SK-N-SH (cell line): ENCODE measurements at regions not wholly inside any gene's neighbourhood (a gene's known extent, or its start where the extent isn't known, plus 50 kb on each side); places are given as distances from the start of the nearest gene placed in this dataset.

Experiments used
- CTCF ChIA-PET: fragments of 300-600, 350-600 bp; formaldehyde crosslinking; extraction: SDS; loops from one replicate; lab custom pipeline; 2021; lab: Yijun Ruan, JAX
- POLR2A ChIA-PET: fragments of 350-600 bp; sonication (Branson Sonifier 250); formaldehyde crosslinking; extraction: SDS; loops from one replicate; lab custom pipeline; 2020; ENCODE audit warnings: antibody characterized with exemption, inconsistent platforms; lab: Yijun Ruan, JAX
- DNase-seq: peaks from one replicate; pipeline ENCODE4 v3.0.0; 2012
- H2AFZ ChIP-seq: fragments of 200-600 bp; sonication (generic); 2 replicates; pipeline ENCODE4 v1.8.1; 2016; ENCODE audit warnings: antibody characterized with exemption, mild to moderate bottlenecking, low read depth
- H3F3A ChIP-seq: fragments of 200-600 bp; sonication (generic); replicated peaks from 2 replicates; pipeline ENCODE3; 2016; ENCODE audit warnings: antibody characterized with exemption, mild to moderate bottlenecking; ENCODE audit not compliant: insufficient read depth
- H3K27ac ChIP-seq, 2 experiments: fragments of 200-500 bp in 1 of 2; fragments of 200-600 bp in 1 of 2; sonication (Bioruptor generic) in 1 of 2; sonication (generic), shearing (Covaris generic) in 1 of 2; 2 replicates each; pipeline versions ENCODE4 v1.5.1 to v1.6.1; 2014 to 2016; ENCODE audit warnings: low read depth in 2 of 2, inconsistent platforms in 1 of 2, low read length in 1 of 2, mild to moderate bottlenecking in 1 of 2, mixed read lengths in 1 of 2
- H3K27me3 ChIP-seq: fragments of 200-600 bp; sonication (generic), shearing (Covaris generic); 2 replicates; pipeline ENCODE4 v1.6.1; 2016; ENCODE audit warnings: mixed run types; ENCODE audit not compliant: insufficient read depth
- H3K36me3 ChIP-seq, 2 experiments: fragments of 200-500 bp in 1 of 2; fragments of 200-600 bp in 1 of 2; sonication (Bioruptor generic) in 1 of 2; sonication (generic) in 1 of 2; replicated peaks in 1 of 2; 2 replicates each; pipeline versions ENCODE3 to v1.5.1; 2014 to 2016; ENCODE audit warnings: low read length in 1 of 2, mild to moderate bottlenecking in 1 of 2; ENCODE audit not compliant: insufficient read depth in 2 of 2, control insufficient read depth in 1 of 2
- H3K4me1 ChIP-seq, 2 experiments: fragments of 200-500 bp in 1 of 2; fragments of 200-600 bp in 1 of 2; sonication (Bioruptor generic) in 1 of 2; sonication (generic), shearing (Covaris generic) in 1 of 2; 2 replicates each; pipeline versions ENCODE4 v1.5.1 to v1.6.1; 2014 to 2016; ENCODE audit warnings: low read depth in 1 of 2, low read length in 1 of 2, mixed run types in 1 of 2; ENCODE audit not compliant: insufficient read depth in 2 of 2, control insufficient read depth in 1 of 2
- H3K4me2 ChIP-seq: fragments of 200-600 bp; sonication (generic), shearing (Covaris generic); 2 replicates; pipeline ENCODE4 v1.6.1; 2017; ENCODE audit warnings: mixed run types
- H3K4me3 ChIP-seq, 2 experiments: fragments of 200-500 bp in 1 of 2; fragments of 200-600 bp in 1 of 2; sonication (Bioruptor generic) in 1 of 2; sonication (generic), shearing (Covaris generic) in 1 of 2; 2 replicates each; pipeline versions ENCODE4 v1.5.1 to v1.8.1; 2014 to 2016; ENCODE audit warnings: low read depth in 2 of 2, inconsistent platforms in 1 of 2, low read length in 1 of 2, mild to moderate bottlenecking in 1 of 2, mixed read lengths in 1 of 2, moderate library complexity in 1 of 2
- H3K79me2 ChIP-seq: fragments of 200-600 bp; sonication (generic); 2 replicates; pipeline ENCODE4 v1.8.1; 2017; ENCODE audit warnings: mild to moderate bottlenecking; ENCODE audit not compliant: insufficient read depth
- H3K9ac ChIP-seq: fragments of 200-600 bp; sonication (generic); 2 replicates; pipeline ENCODE4 v1.6.1; 2017; ENCODE audit warnings: mixed run types
- H3K9me2 ChIP-seq: fragments of 200-600 bp; sonication (generic); 2 replicates; pipeline ENCODE4 v1.6.1; 2017; ENCODE audit warnings: mixed run types
- H3K9me3 ChIP-seq: fragments of 200-600 bp; sonication (generic); 2 replicates; pipeline ENCODE4 v1.6.1; 2017; ENCODE audit warnings: mixed run types, mild to moderate bottlenecking, moderate library complexity
- H4K20me1 ChIP-seq: fragments of 200-600 bp; sonication (generic); 2 replicates; pipeline ENCODE4 v1.6.1; 2017; ENCODE audit warnings: mild to moderate bottlenecking, mixed run types; ENCODE audit not compliant: insufficient read depth
- ELF1 ChIP-seq: IDR thresholded peaks from 2 replicates; pipeline ENCODE4 v1.4.0; 2012
- EP300 ChIP-seq, 2 experiments: IDR thresholded peaks; 2 replicates each; pipeline versions ENCODE4 v1.4.0 to v1.6.1; 2012; ENCODE audit warnings: borderline replicate concordance in 1 of 2, low read depth in 1 of 2, low read length in 1 of 2
- FOXM1 ChIP-seq: IDR thresholded peaks from 2 replicates; pipeline ENCODE4 v1.4.0; 2012; ENCODE audit warnings: low read depth, mild to moderate bottlenecking
- GATA2 ChIP-seq: sonication (generic); formaldehyde crosslinking; IDR thresholded peaks from 2 replicates; pipeline ENCODE4 v1.5.0; 2020; ENCODE audit warnings: mild to moderate bottlenecking, missing genetic modification reagents
- JUND ChIP-seq: IDR thresholded peaks from 2 replicates; pipeline ENCODE4 v1.4.0; 2012
- MAX ChIP-seq: IDR thresholded peaks from 2 replicates; pipeline ENCODE4 v1.4.0; 2012; ENCODE audit warnings: low read depth
- MXI1 ChIP-seq: IDR thresholded peaks from 2 replicates; pipeline ENCODE4 v1.6.1; 2012; ENCODE audit warnings: mild to moderate bottlenecking, low read depth, low read length, improper control_type of control experiment
- NFIC ChIP-seq: IDR thresholded peaks from 2 replicates; pipeline ENCODE4 v1.4.0; 2012; ENCODE audit warnings: borderline replicate concordance
- RCOR1 ChIP-seq: fragments of 150-350 bp; IDR thresholded peaks from 2 replicates; pipeline ENCODE4 v1.6.1; 2017; ENCODE audit warnings: antibody characterized with exemption, low read length
- RFX5 ChIP-seq: IDR thresholded peaks from 2 replicates; pipeline ENCODE4 v1.6.1; 2012; ENCODE audit warnings: mild to moderate bottlenecking, improper control_type of control experiment, low read length
- SIN3A ChIP-seq: IDR thresholded peaks from 2 replicates; pipeline ENCODE4 v1.6.1; 2012; ENCODE audit warnings: low read depth, mild to moderate bottlenecking, low read length, moderate library complexity, borderline replicate concordance
- SMC3 ChIP-seq: IDR thresholded peaks from 2 replicates; pipeline ENCODE4 v1.6.1; 2012; ENCODE audit warnings: low read depth, low read length, improper control_type of control experiment
- TAF1 ChIP-seq: IDR thresholded peaks from 2 replicates; pipeline ENCODE4 v1.6.1; 2012; ENCODE audit warnings: low read depth, mild to moderate bottlenecking, low read length, moderate library complexity, borderline replicate concordance
- TEAD4 ChIP-seq: IDR thresholded peaks from 2 replicates; pipeline ENCODE4 v1.4.0; 2012; ENCODE audit warnings: mild to moderate bottlenecking, borderline replicate concordance; ENCODE audit not compliant: insufficient read depth
- WGBS: methylation state at CpG from one replicate; pipeline ENCODE4 v1.1.6; 2017; ENCODE audit warnings: low lambda C conversion rate; 5-methylcytosine and 5-hydroxymethylcytosine counted together
- TF ChIP-seq, protein P1 (sequence below): fragments of 150-350 bp; IDR thresholded peaks from 2 replicates; pipeline ENCODE4 v1.6.1; 2016; ENCODE audit warnings: mild to moderate bottlenecking, low read depth, low read length
- TF ChIP-seq, protein P2 (sequence below): IDR thresholded peaks from 2 replicates; pipeline ENCODE4 v1.4.0; 2012; ENCODE audit warnings: low read depth, borderline replicate concordance
- TF ChIP-seq, protein P3 (sequence below): IDR thresholded peaks from 2 replicates; pipeline ENCODE4; 2012

- no peaks in the 10 kb centered on the region for H3F3A ChIP-seq
- no peak overlapping the region for H3K9ac ChIP-seq
- H3K4me3 ChIP-seq = no peak overlapping the region
- CTCF ChIA-PET = interaction anchor here (0.6 kb wide), 1 partner anchor 1304 kb away, joined by 5 read pairs; no protein-coding TSS in a partner anchor
- no peak overlapping the region for H2AFZ ChIP-seq
- DNase-seq = no peak
- no peaks in the 10 kb centered on the region for H4K20me1 ChIP-seq
- H3K27me3 ChIP-seq = 0 out of 2 replicates have a peak, but pooled peaks cover 7% of the 10 kb centered on the region
- H3K36me3 ChIP-seq = no peaks in the 10 kb centered on the region
- no peaks in the 10 kb centered on the region for H3K79me2 ChIP-seq
- POLR2A ChIA-PET = no interaction called here
- TF ChIP-seq SMC3 (no peak), FOXM1 (no peak), RCOR1 (no peak), MXI1 (no peak), TEAD4 (no peak), NFIC (no peak), TAF1 (no peak), GATA2 (CRISPR knock-in tag) (no peak), ELF1 (no peak)
- TF ChIP-seq, protein P1, sequence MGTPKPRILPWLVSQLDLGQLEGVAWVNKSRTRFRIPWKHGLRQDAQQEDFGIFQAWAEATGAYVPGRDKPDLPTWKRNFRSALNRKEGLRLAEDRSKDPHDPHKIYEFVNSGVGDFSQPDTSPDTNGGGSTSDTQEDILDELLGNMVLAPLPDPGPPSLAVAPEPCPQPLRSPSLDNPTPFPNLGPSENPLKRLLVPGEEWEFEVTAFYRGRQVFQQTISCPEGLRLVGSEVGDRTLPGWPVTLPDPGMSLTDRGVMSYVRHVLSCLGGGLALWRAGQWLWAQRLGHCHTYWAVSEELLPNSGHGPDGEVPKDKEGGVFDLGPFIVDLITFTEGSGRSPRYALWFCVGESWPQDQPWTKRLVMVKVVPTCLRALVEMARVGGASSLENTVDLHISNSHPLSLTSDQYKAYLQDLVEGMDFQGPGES = no peak
- TF ChIP-seq, all 33 proteins: peak for 0
- no peak overlapping the region for H3K4me2 ChIP-seq
- no peak overlapping the region for H3K27ac ChIP-seq
- no peaks in the 10 kb centered on the region for H3K9me3 ChIP-seq
- peaks cover 0 to 4% of the 10 kb centered on the region in 2 experiments; a peak in 1 of 4 replicates for H3K4me1 ChIP-seq
- 5% methylated on average over 4 of the region's 4 CpGs for WGBS
- H3K9me2 ChIP-seq = no peaks in the 10 kb centered on the region
Measured at GRCh38 chr13:37927561-37927960, 58.0 kb upstream of the TRPC4 start.

- Histone ChIP-seq H2AFZ (no peak overlapping the region), H3K4me1 (peaks cover 0 to 4% of the 10 kb centered on the region in 2 experiments; a peak in 1 of 4 replicates), H3K9ac (no peak overlapping the region), H3K79me2 (no peaks in the 10 kb centered on the region), H3K9me2 (no peaks in the 10 kb centered on the region), H3K9me3 (no peaks in the 10 kb centered on the region), H3K4me2 (no peak overlapping the region), H3F3A (no peaks in the 10 kb centered on the region), H4K20me1 (no peaks in the 10 kb centered on the region), H3K27me3 (0 out of 2 replicates have a peak, but pooled peaks cover 6% of the 10 kb centered on the region), H3K4me3 (no peak overlapping the region), H3K27ac (no peak overlapping the region), H3K36me3 (no peaks in the 10 kb centered on the region)
- ChIA-PET CTCF (no interaction called here), POLR2A (no interaction called here)
- no peak for DNase-seq
- TF ChIP-seq SIN3A (no peak), JUND (no peak), GATA2 (CRISPR knock-in tag) (no peak)
- 19% methylated on average over 7 of the region's 7 CpGs for WGBS
Measured at GRCh38 chr13:37925878-37926473, 56.4 kb upstream of the TRPC4 start.

- Histone ChIP-seq H3K9me2 (no peaks in the 10 kb centered on the region), H3K36me3 (no peaks in the 10 kb centered on the region), H4K20me1 (no peaks in the 10 kb centered on the region), H3K4me2 (no peak overlapping the region), H2AFZ (no peak overlapping the region), H3K4me3 (no peak overlapping the region), H3K27me3 (no peaks in the 10 kb centered on the region), H3K79me2 (no peaks in the 10 kb centered on the region), H3F3A (no peaks in the 10 kb centered on the region), H3K9ac (no peak overlapping the region), H3K9me3 (no peaks in the 10 kb centered on the region), H3K4me1 (no peaks in the 10 kb centered on the region; a peak in 1 of 4 replicates), H3K27ac (no peak overlapping the region)
- no peak for DNase-seq
- ChIA-PET CTCF (no interaction called here), POLR2A (no interaction called here)
- TF ChIP-seq MAX = no peak
- TF ChIP-seq, protein P2, sequence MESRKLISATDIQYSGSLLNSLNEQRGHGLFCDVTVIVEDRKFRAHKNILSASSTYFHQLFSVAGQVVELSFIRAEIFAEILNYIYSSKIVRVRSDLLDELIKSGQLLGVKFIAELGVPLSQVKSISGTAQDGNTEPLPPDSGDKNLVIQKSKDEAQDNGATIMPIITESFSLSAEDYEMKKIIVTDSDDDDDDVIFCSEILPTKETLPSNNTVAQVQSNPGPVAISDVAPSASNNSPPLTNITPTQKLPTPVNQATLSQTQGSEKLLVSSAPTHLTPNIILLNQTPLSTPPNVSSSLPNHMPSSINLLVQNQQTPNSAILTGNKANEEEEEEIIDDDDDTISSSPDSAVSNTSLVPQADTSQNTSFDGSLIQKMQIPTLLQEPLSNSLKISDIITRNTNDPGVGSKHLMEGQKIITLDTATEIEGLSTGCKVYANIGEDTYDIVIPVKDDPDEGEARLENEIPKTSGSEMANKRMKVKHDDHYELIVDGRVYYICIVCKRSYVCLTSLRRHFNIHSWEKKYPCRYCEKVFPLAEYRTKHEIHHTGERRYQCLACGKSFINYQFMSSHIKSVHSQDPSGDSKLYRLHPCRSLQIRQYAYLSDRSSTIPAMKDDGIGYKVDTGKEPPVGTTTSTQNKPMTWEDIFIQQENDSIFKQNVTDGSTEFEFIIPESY = no peak
- TF ChIP-seq ELF1 = no peak
- TF ChIP-seq TAF1 = no peak
- TF ChIP-seq RFX5 = no peak
- TF ChIP-seq, protein P3, sequence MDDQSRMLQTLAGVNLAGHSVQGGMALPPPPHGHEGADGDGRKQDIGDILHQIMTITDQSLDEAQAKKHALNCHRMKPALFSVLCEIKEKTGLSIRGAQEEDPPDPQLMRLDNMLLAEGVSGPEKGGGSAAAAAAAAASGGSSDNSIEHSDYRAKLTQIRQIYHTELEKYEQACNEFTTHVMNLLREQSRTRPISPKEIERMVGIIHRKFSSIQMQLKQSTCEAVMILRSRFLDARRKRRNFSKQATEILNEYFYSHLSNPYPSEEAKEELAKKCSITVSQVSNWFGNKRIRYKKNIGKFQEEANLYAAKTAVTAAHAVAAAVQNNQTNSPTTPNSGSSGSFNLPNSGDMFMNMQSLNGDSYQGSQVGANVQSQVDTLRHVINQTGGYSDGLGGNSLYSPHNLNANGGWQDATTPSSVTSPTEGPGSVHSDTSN = no peak
- TF ChIP-seq FOXM1 = no peak
- no peak for TF ChIP-seq EP300 (IDR thresholded peaks at IDR 0.05; ENCODE audit: borderline replicate concordance in 1 of 2, low read depth in 1 of 2, low read length in 1 of 2)
Measured at GRCh38 chr13:37923236-37923635, 53.7 kb upstream of the TRPC4 start.
